ENCODE measurements at regions not wholly inside any gene's neighbourhood (a gene's known extent, or its start where the extent isn't known, plus 50 kb on each side); places are given as distances from the start of the nearest gene placed in this dataset.
A peak's percentile ranks its signal among the peaks of the same experiment; 100 is the strongest.

DNA sequence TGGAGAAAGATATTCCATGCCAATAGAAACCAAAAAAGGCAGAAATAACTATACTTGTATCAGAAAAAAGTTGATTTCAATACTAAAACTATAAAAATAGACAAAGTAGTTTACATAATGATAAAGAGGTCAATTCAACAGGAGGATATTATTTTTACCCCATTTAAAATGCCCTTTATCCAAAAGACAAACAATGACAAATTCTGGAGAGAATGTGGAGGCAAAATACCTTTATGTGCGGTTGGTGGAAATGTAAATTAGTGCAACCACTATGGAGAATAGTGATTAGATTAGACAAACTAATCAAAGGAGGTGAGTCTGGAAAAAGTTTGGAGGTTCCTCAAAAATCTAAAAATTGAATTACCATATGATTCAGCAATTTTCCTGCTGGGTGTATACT, 1262.3 kb downstream of the GRIK2 start:
- WGBS = 90% methylated on average over 1 of the region's 1 CpG

DNA sequence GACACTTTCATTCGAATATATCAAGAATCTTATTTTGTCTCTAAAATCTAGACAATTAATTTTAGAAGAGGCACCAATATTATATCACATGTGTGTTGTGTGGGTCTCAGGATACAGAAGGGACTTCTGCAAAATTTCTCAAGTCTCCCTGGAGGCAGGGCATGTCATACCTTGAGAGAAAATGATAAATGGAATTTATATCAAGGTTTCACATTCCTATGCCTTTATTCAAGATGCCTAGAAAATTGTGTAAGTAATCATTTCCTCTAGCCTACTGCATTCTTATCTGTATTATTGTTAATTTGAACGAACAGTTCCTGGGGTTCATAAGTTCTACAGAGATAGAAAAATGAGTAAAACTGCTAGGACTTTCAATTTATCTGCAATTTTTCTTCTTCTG, 1247.9 kb downstream of the GRIK2 start:
- 61% methylated on average over 2 of the region's 2 CpGs for WGBS
- TF ChIP-seq POLR2AphosphoS5 (IDR thresholded peaks at IDR 0.05) (no peak), EP300 (IDR thresholded peaks at IDR 0.05) (no peak), POLR2A (IDR thresholded peaks at IDR 0.05; ENCODE audit: low read depth) (no peak)
- TF ChIP-seq, protein P1, sequence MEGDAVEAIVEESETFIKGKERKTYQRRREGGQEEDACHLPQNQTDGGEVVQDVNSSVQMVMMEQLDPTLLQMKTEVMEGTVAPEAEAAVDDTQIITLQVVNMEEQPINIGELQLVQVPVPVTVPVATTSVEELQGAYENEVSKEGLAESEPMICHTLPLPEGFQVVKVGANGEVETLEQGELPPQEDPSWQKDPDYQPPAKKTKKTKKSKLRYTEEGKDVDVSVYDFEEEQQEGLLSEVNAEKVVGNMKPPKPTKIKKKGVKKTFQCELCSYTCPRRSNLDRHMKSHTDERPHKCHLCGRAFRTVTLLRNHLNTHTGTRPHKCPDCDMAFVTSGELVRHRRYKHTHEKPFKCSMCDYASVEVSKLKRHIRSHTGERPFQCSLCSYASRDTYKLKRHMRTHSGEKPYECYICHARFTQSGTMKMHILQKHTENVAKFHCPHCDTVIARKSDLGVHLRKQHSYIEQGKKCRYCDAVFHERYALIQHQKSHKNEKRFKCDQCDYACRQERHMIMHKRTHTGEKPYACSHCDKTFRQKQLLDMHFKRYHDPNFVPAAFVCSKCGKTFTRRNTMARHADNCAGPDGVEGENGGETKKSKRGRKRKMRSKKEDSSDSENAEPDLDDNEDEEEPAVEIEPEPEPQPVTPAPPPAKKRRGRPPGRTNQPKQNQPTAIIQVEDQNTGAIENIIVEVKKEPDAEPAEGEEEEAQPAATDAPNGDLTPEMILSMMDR (IDR thresholded peaks at IDR 0.05) = no peak
- no peaks in the 10 kb centered on the region for H3K4me1 ChIP-seq
- DNase-seq (ENCODE audit: extremely low spot score) = no peak
- H3K27ac ChIP-seq (replicated peaks in 1 of 4) = no peak overlapping the region
- intact Hi-C loops (cut with DNase I) = no loop called here
- no peak overlapping the region for H3K4me3 ChIP-seq
- H3K27me3 ChIP-seq = no peaks in the 10 kb centered on the region
- H3K36me3 ChIP-seq = no peaks in the 10 kb centered on the region
- no peaks in the 10 kb centered on the region for H3K9me3 ChIP-seq

More for the DNA sequence above, 1262.3 kb downstream of the GRIK2 start:
- no peak overlapping the region for H3K27ac ChIP-seq (replicated peaks in 1 of 4)
- TF ChIP-seq, protein P1 (IDR thresholded peaks at IDR 0.05) = no peak
- TF ChIP-seq POLR2A (IDR thresholded peaks at IDR 0.05; ENCODE audit: low read depth) (no peak), POLR2AphosphoS5 (IDR thresholded peaks at IDR 0.05) (no peak), EP300 (IDR thresholded peaks at IDR 0.05) (no peak)
- DNase-seq (ENCODE audit: extremely low spot score) = no peak
- H3K4me1 ChIP-seq = no peaks in the 10 kb centered on the region
- no peak overlapping the region for H3K4me3 ChIP-seq
- peaks cover 0 to 3% (median 0%) of the 10 kb centered on the region in 4 donors for H3K9me3 ChIP-seq
- intact Hi-C loops (cut with DNase I) = no loop called here
- H3K27me3 ChIP-seq = no peaks in the 10 kb centered on the region
- H3K36me3 ChIP-seq = no peaks in the 10 kb centered on the region

DNA sequence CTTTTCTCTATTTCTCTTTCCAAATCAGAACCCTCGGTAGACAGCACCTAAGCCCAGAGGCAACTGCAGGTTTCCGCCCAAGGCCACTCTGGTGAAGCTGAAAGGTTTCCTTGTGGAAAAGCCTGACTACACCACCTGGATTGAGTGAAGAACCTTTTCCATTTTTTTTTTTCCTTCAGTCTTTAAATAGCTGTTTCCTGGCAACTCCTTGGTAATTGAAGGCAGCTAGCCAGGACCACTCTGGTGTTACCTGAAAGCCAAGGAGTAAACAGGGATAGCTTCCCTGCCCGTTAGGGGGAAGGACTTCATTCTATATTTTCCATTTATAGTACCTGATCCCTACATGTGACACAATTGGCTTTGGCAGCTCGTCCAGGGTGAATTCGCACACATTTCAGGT, 1238.4 kb downstream of the GRIK2 start:
- WGBS = 91% methylated on average over 5 of the region's 5 CpGs
- Histone ChIP-seq H3K36me3 (no peaks in the 10 kb centered on the region), H3K27me3 (no peaks in the 10 kb centered on the region), H3K4me1 (no peaks in the 10 kb centered on the region), H3K9me3 (no peaks in the 10 kb centered on the region), H3K27ac (replicated peaks in 1 of 4) (no peak overlapping the region), H3K4me3 (no peak overlapping the region)
- intact Hi-C loops (cut with DNase I) = no loop called here
- TF ChIP-seq, protein P1 (IDR thresholded peaks at IDR 0.05) = no peak
- TF ChIP-seq POLR2AphosphoS5 (IDR thresholded peaks at IDR 0.05) = no peak
- no peak for TF ChIP-seq POLR2A (IDR thresholded peaks at IDR 0.05; ENCODE audit: low read depth)
- TF ChIP-seq EP300 (IDR thresholded peaks at IDR 0.05) = no peak
- no peak for DNase-seq (ENCODE audit: extremely low spot score)

DNA sequence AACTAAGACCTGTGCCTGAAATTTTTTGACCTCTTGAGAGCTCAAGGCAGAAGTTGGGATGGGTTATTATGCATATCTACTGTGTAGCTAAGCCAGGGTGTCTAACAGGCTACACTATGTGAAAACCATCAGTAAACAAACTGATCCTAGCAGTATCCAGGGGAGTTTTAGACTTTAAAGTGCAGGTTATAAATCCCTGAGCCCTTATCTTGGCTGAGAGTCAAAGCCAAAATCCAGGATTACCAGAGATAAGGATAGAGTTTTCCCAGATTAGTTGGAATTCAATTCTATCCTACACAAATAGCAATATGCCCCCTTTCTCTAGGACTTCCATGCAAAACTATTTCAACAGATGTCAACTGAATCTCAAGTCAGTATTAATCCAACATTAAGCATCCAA, 1229.7 kb downstream of the GRIK2 start:
- Histone ChIP-seq H3K4me3 (no peak overlapping the region), H3K4me1 (no peaks in the 10 kb centered on the region), H3K27me3 (no peaks in the 10 kb centered on the region), H3K9me3 (no peaks in the 10 kb centered on the region), H3K36me3 (no peaks in the 10 kb centered on the region), H3K27ac (replicated peaks in 1 of 4) (no peak overlapping the region)
- intact Hi-C loops (cut with DNase I) = no loop called here
- DNase-seq (ENCODE audit: extremely low spot score) = no peak
- TF ChIP-seq POLR2A (IDR thresholded peaks at IDR 0.05; ENCODE audit: low read depth) (no peak), EP300 (IDR thresholded peaks at IDR 0.05) (no peak), POLR2AphosphoS5 (IDR thresholded peaks at IDR 0.05) (no peak)

DNA sequence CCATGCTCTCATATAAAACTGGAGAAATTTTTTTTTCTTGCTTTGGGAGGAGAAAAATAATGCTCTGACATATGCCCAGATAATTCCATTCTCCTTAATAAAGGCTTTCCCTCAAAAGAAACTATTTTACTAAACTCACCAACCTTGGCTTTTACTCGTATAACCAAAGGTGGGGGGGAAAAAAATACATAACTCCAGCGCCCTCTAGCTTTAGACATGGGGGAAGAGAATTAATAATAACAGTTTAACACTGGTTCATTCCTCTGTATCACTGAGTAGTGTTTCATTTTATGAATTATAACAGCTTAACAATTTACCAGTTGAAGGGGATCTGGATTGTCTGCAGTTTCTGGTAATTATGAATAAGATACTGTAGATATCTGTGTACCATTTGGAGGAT, 1226.1 kb downstream of the GRIK2 start:
- WGBS = 2% methylated on average over 2 of the region's 2 CpGs
- no peak overlapping the region for H3K4me3 ChIP-seq
- DNase-seq (ENCODE audit: extremely low spot score) = no peak
- no peak overlapping the region for H3K27ac ChIP-seq (replicated peaks in 1 of 4)
- H3K27me3 ChIP-seq = no peaks in the 10 kb centered on the region
- TF ChIP-seq, protein P1 (IDR thresholded peaks at IDR 0.05) = peak in 1 of 3 experiments; percentile 17
- TF ChIP-seq POLR2A (IDR thresholded peaks at IDR 0.05; ENCODE audit: low read depth) = no peak
- no peaks in the 10 kb centered on the region for H3K9me3 ChIP-seq
- H3K4me1 ChIP-seq = no peaks in the 10 kb centered on the region
- no peaks in the 10 kb centered on the region for H3K36me3 ChIP-seq
- intact Hi-C loops (cut with DNase I) = no loop called here

Data from esophagus muscularis mucosa (tissue), 4 donors.